MM.1S (cell line): ENCODE measurements at regions not wholly inside any gene's neighbourhood (a gene's known extent, or its start where the extent isn't known, plus 50 kb on each side); places are given as distances from the start of the nearest gene placed in this dataset.

Experiments
- DNase-seq: peaks from one replicate; pipeline ENCODE4 v3.0.0-alpha.2; 2015
- H2AFZ ChIP-seq: fragments of 300-600 bp; sonication (generic); 2 replicates; pipeline ENCODE4 v1.6.0; 2016; ENCODE audit warnings: antibody characterized with exemption, low read length
- H3F3A ChIP-seq: fragments of 300-600 bp; sonication (generic); 2 replicates; pipeline ENCODE4 v1.6.1; 2016; ENCODE audit warnings: mild to moderate bottlenecking, antibody characterized with exemption, low read length, moderate library complexity, mixed read lengths; ENCODE audit not compliant: insufficient read depth
- H3K27ac ChIP-seq: fragments of 300-600 bp; sonication (generic); 2 replicates; pipeline ENCODE4 v1.5.1; 2016; ENCODE audit warnings: mild to moderate bottlenecking, low read length
- H3K27me3 ChIP-seq: fragments of 300-600 bp; sonication (generic); replicated peaks from 2 replicates; pipeline ENCODE4 v1.6.0; 2016; ENCODE audit warnings: low read length; ENCODE audit not compliant: insufficient read depth
- H3K36me3 ChIP-seq: fragments of 300-600 bp; sonication (generic); replicated peaks from 2 replicates; pipeline ENCODE4 v1.6.1; 2016; ENCODE audit warnings: mild to moderate bottlenecking, low read length, mixed read lengths; ENCODE audit not compliant: insufficient read depth
- H3K4me1 ChIP-seq: fragments of 300-600 bp; sonication (generic); 2 replicates; pipeline ENCODE4 v1.6.1; 2016; ENCODE audit warnings: low read length, mixed read lengths
- H3K4me2 ChIP-seq: fragments of 300-600 bp; sonication (generic); 2 replicates; pipeline ENCODE4 v1.6.0; 2016; ENCODE audit warnings: low read depth, low read length
- H3K4me3 ChIP-seq: fragments of 300-600 bp; sonication (generic); 2 replicates; pipeline ENCODE4 v1.5.1; 2016; ENCODE audit warnings: low read length, mixed read lengths
- H3K79me2 ChIP-seq: fragments of 300-600 bp; sonication (generic); 2 replicates; pipeline ENCODE4 v1.6.1; 2016; ENCODE audit warnings: mixed run types, low read length, mixed read lengths
- H3K9ac ChIP-seq: fragments of 300-600 bp; sonication (generic); 2 replicates; pipeline ENCODE4 v1.6.1; 2016; ENCODE audit warnings: low read length, mixed read lengths
- H3K9me2 ChIP-seq: fragments of 300-600 bp; sonication (generic); replicated peaks from 2 replicates; pipeline ENCODE4 v1.6.1; 2016; ENCODE audit warnings: mild to moderate bottlenecking, low read length, mixed read lengths; ENCODE audit not compliant: insufficient read depth
- H3K9me3 ChIP-seq: fragments of 300-600 bp; sonication (generic); replicated peaks from 2 replicates; pipeline ENCODE4 v1.6.1; 2016; ENCODE audit warnings: mild to moderate bottlenecking, low read length, mixed read lengths; ENCODE audit not compliant: insufficient read depth
- H4K20me1 ChIP-seq: fragments of 300-600 bp; sonication (generic); 2 replicates; pipeline ENCODE4 v1.6.1; 2016; ENCODE audit warnings: mild to moderate bottlenecking, low read length, moderate library complexity, mixed read lengths; ENCODE audit not compliant: insufficient read depth
- CTCF ChIP-seq: fragments of 300-600 bp; sonication (generic); IDR thresholded peaks from 2 replicates; pipeline ENCODE4 v1.5.1; 2016; ENCODE audit warnings: antibody characterized with exemption, low read length, mixed read lengths
- EZH2 ChIP-seq: fragments of 300-600 bp; sonication (generic); optimal IDR thresholded peaks from 2 replicates; pipeline ENCODE3; 2017; ENCODE audit warnings: low read depth, mild to moderate bottlenecking, antibody characterized with exemption, low read length, mixed read lengths
- EZH2phosphoT487 ChIP-seq: fragments of 300-600 bp; sonication (generic); IDR thresholded peaks from 2 replicates; pipeline ENCODE4 v1.6.1; 2018; ENCODE audit warnings: antibody characterized with exemption, low read length

- H3K27me3 ChIP-seq: no peaks in the 10 kb centered on the region
- no peak overlapping the region for H3K27ac ChIP-seq
- H3K4me1 ChIP-seq: no peaks in the 10 kb centered on the region
- H3K9me3 ChIP-seq: no peaks in the 10 kb centered on the region
- no peaks in the 10 kb centered on the region for H3F3A ChIP-seq
- no peak for DNase-seq
- H3K79me2 ChIP-seq: no peaks in the 10 kb centered on the region
- H3K9me2 ChIP-seq: no peaks in the 10 kb centered on the region
- H3K4me3 ChIP-seq: no peak overlapping the region
- no peak for TF ChIP-seq CTCF
- no peak for TF ChIP-seq EZH2phosphoT487
- TF ChIP-seq EZH2: no peak
- no peaks in the 10 kb centered on the region for H4K20me1 ChIP-seq
- no peak overlapping the region for H3K9ac ChIP-seq
- H3K36me3 ChIP-seq: no peaks in the 10 kb centered on the region
- no peak overlapping the region for H3K4me2 ChIP-seq
- no peak overlapping the region for H2AFZ ChIP-seq
Measured at GRCh38 chr2:157122776-157123175, 134.7 kb upstream of the GALNT5 start.

GRCh38 chr2:157124731-157125130 lies 132.8 kb upstream of the GALNT5 start:
- H3K4me1 ChIP-seq: no peaks in the 10 kb centered on the region
- no peak overlapping the region for H3K27ac ChIP-seq

GRCh38 chr2:157125685-157126084 lies 131.8 kb upstream of the GALNT5 start:
- no peak overlapping the region for H3K4me3 ChIP-seq
- H2AFZ ChIP-seq: no peak overlapping the region
- no peaks in the 10 kb centered on the region for H3K79me2 ChIP-seq
- no peaks in the 10 kb centered on the region for H3K27me3 ChIP-seq
- no peaks in the 10 kb centered on the region for H3K9me3 ChIP-seq
- no peaks in the 10 kb centered on the region for H3F3A ChIP-seq
- H3K27ac ChIP-seq: no peak overlapping the region
- no peak for DNase-seq
- no peak overlapping the region for H3K4me2 ChIP-seq
- TF ChIP-seq CTCF: no peak
- TF ChIP-seq EZH2phosphoT487: no peak
- no peak for TF ChIP-seq EZH2
- H3K4me1 ChIP-seq: no peaks in the 10 kb centered on the region
- no peak overlapping the region for H3K9ac ChIP-seq
- H3K9me2 ChIP-seq: no peaks in the 10 kb centered on the region
- H3K36me3 ChIP-seq: no peaks in the 10 kb centered on the region
- no peaks in the 10 kb centered on the region for H4K20me1 ChIP-seq

More at GRCh38 chr2:157124731-157125130, 132.8 kb upstream of the GALNT5 start:
- H2AFZ ChIP-seq: no peak overlapping the region
- no peaks in the 10 kb centered on the region for H3K79me2 ChIP-seq
- no peak overlapping the region for H3K4me3 ChIP-seq
- no peak for TF ChIP-seq EZH2phosphoT487
- no peak for TF ChIP-seq EZH2
- no peak for TF ChIP-seq CTCF
- no peak overlapping the region for H3K9ac ChIP-seq
- H3F3A ChIP-seq: no peaks in the 10 kb centered on the region
- DNase-seq: no peak
- no peaks in the 10 kb centered on the region for H3K27me3 ChIP-seq
- no peaks in the 10 kb centered on the region for H4K20me1 ChIP-seq
- H3K9me2 ChIP-seq: no peaks in the 10 kb centered on the region
- no peaks in the 10 kb centered on the region for H3K36me3 ChIP-seq
- no peaks in the 10 kb centered on the region for H3K9me3 ChIP-seq
- H3K4me2 ChIP-seq: no peak overlapping the region
